Panc1 (cell line): ENCODE measurements at regions not wholly inside any gene's neighbourhood (a gene's known extent, or its start where the extent isn't known, plus 50 kb on each side); places are given as distances from the start of the nearest gene placed in this dataset.

Source experiments
- ATAC-seq: fragments of 200-7000 bp; cut with Tn5 transposase; 2 replicates; pipeline ENCODE4 v1.9.1; 2020; ENCODE audit warnings: mild to moderate bottlenecking, moderate library complexity
- BruUV-seq: library from RNA; stranded (reverse); fragments of 400-500 nt; replicated peaks from 2 replicates; lab custom pipeline; 2021; lab: Mats Ljungman, UMichigan
- CTCF ChIA-PET: fragments of 300-600 bp; sonication (Branson Sonifier 250); formaldehyde crosslinking; loops from one replicate; lab custom pipeline; 2022; ENCODE audit warnings: antibody characterized with exemption; lab: Charles Lee
- POLR2A ChIA-PET: fragments of 300-600 bp; sonication (Branson Sonifier 250); formaldehyde crosslinking; loops from one replicate; lab custom pipeline; 2022; ENCODE audit warnings: antibody characterized with exemption; lab: Charles Lee
- DNase-seq: peaks from one replicate; pipeline ENCODE4 v3.0.0-alpha.2; 2010; ENCODE audit warnings: low read depth, low spot score
- H3K27ac ChIP-seq: 2 replicates; pipeline ENCODE4 v1.5.1; 2011; ENCODE audit warnings: mild to moderate bottlenecking, low read length, inconsistent platforms
- H3K27me3 ChIP-seq: fragments of 200-500 bp; sonication (Bioruptor generic); 2 replicates; pipeline ENCODE4 v1.6.0; 2014; ENCODE audit warnings: low read length, inconsistent platforms; ENCODE audit not compliant: control insufficient read depth, insufficient read depth
- H3K36me3 ChIP-seq: fragments of 200-500 bp; sonication (Bioruptor generic); 2 replicates; pipeline ENCODE4 v1.5.1; 2014; ENCODE audit warnings: inconsistent platforms, mild to moderate bottlenecking, low read length, moderate library complexity; ENCODE audit not compliant: control insufficient read depth, insufficient read depth
- H3K4me1 ChIP-seq: 2 replicates; pipeline ENCODE4 v1.5.1; 2011; ENCODE audit warnings: inconsistent platforms, mild to moderate bottlenecking, low read length, moderate library complexity; ENCODE audit not compliant: control insufficient read depth, insufficient read depth
- H3K4me3 ChIP-seq, 2 experiments: 2 replicates each; pipeline ENCODE4 v1.5.1; 2011 to 2012; ENCODE audit warnings: low read depth in 2 of 2, low read length in 2 of 2, mild to moderate bottlenecking in 2 of 2, inconsistent platforms in 1 of 2, moderate library complexity in 1 of 2
- H3K9me3 ChIP-seq: fragments of 200-500 bp; sonication (Bioruptor generic); 2 replicates; pipeline ENCODE4 v1.5.1; 2014; ENCODE audit warnings: low read depth, mild to moderate bottlenecking, inconsistent platforms, low read length, moderate library complexity; ENCODE audit not compliant: control insufficient read depth, insufficient read depth
- CTCF ChIP-seq: fragments of 450-650 bp; IDR thresholded peaks from 2 replicates; pipeline ENCODE4 v1.5.1; 2017; ENCODE audit warnings: mild to moderate bottlenecking
- POLR2AphosphoS5 ChIP-seq: IDR thresholded peaks from 2 replicates; pipeline ENCODE4 v1.6.1; 2012; ENCODE audit warnings: mild to moderate bottlenecking, low read depth, low read length, moderate library complexity
- REST ChIP-seq, 2 experiments: IDR thresholded peaks; 2 replicates each; pipeline ENCODE4 v1.6.1; 2011 to 2012; ENCODE audit warnings: low read depth in 2 of 2, control low read depth in 1 of 2, low read length in 1 of 2, mild to moderate bottlenecking in 1 of 2, moderate library complexity in 1 of 2; ENCODE audit not compliant: insufficient read depth in 1 of 2
- SIN3A ChIP-seq: IDR thresholded peaks from 2 replicates; pipeline ENCODE4 v1.6.1; 2012; ENCODE audit warnings: low read depth, mild to moderate bottlenecking, low read length, moderate library complexity, borderline replicate concordance; ENCODE audit not compliant: insufficient read depth
- TCF7L2 ChIP-seq: IDR thresholded peaks from 2 replicates; pipeline ENCODE4 v1.6.1; 2011; ENCODE audit warnings: mild to moderate bottlenecking, low read depth, low read length, inconsistent platforms
- in situ Hi-C: cut with HindIII; loops from 2 replicates; pipeline ENCODE4 v1.10.0; 2016; ENCODE audit warnings: low sequenced_read_pairs, low pct_unique_long_range_greater_than_20kb
- intact Hi-C: fragments of 100-400 bp; cut with micrococcal nuclease; formaldehyde crosslinking; loops from one replicate; pipeline ENCODE4 v1.10.0; 2022; ENCODE audit not compliant: unreplicated experiment

- Histone ChIP-seq H3K4me3 (no peak overlapping the region), H3K27me3 (no peaks in the 10 kb centered on the region), H3K27ac (no peak overlapping the region), H3K9me3 (no peaks in the 10 kb centered on the region), H3K4me1 (no peaks in the 10 kb centered on the region), H3K36me3 (no peaks in the 10 kb centered on the region)
- BruUV-seq = no TSS peak
- TF ChIP-seq POLR2AphosphoS5 (no peak), SIN3A (no peak), REST (IDR thresholded peaks at IDR 0.05; ENCODE audit: insufficient read depth in 1 of 2, low read depth in 2 of 2, low read length in 1 of 2) (no peak), TCF7L2 (no peak), CTCF (no peak)
- intact Hi-C loops (no loop called here), in situ Hi-C loops (no loop called here)
- POLR2A ChIA-PET = no interaction called here
- no peak for DNase-seq
- ATAC-seq = no peak
- CTCF ChIA-PET = no interaction called here
These were observed 473.6 kb downstream of the DMAC1 start for GRCh38 chr9:7325995-7326394.

GRCh38 chr9:7324152-7324598, 475.4 kb downstream of the DMAC1 start:
- H3K27ac ChIP-seq = no peak overlapping the region
- ATAC-seq (no peak), DNase-seq (no peak)
- BruUV-seq = no TSS peak
- in situ Hi-C loops = no loop called here
- POLR2A ChIA-PET = no interaction called here
- no peak for TF ChIP-seq POLR2AphosphoS5
- TF ChIP-seq CTCF = no peak
- no peak for TF ChIP-seq REST (IDR thresholded peaks at IDR 0.05; ENCODE audit: insufficient read depth in 1 of 2, low read depth in 2 of 2, low read length in 1 of 2)
- TF ChIP-seq TCF7L2 = no peak
- TF ChIP-seq SIN3A = no peak
- no peaks in the 10 kb centered on the region for H3K4me1 ChIP-seq
- no peak overlapping the region for H3K4me3 ChIP-seq
- H3K36me3 ChIP-seq = no peaks in the 10 kb centered on the region
- no peaks in the 10 kb centered on the region for H3K27me3 ChIP-seq
- CTCF ChIA-PET = no interaction called here
- intact Hi-C loops = no loop called here
- no peaks in the 10 kb centered on the region for H3K9me3 ChIP-seq
